Adrenal gland (tissue), 9 donors: ENCODE measurements at regions not wholly inside any gene's neighbourhood (a gene's known extent, or its start where the extent isn't known, plus 50 kb on each side); places are given as distances from the start of the nearest gene placed in this dataset.

Experiments used
- DNase-seq, 7 donors: peaks; one replicate each; pipeline ENCODE4 v3.0.0-alpha.2; 2019 to 2020
- H3K27ac ChIP-seq, 5 donors: fragments of 200-600 bp; sonication (generic) in 4 of 5; 1 replicate in 3 of 5; 2 replicates in 2 of 5; pipeline versions ENCODE4 v1.5.1 to v1.8.0; 2016 to 2020; ENCODE audit warnings: mild to moderate bottlenecking in 1 of 5
- H3K27me3 ChIP-seq: fragments of 200-600 bp; 2 replicates; pipeline ENCODE4 v1.8.0; 2021
- H3K36me3 ChIP-seq, 2 donors: fragments of 200-600 bp; replicated peaks in 1 of 2; 1 replicate in 1 of 2; 2 replicates in 1 of 2; pipeline versions ENCODE4 v1.5.1 to v1.8.0; 2018 to 2022
- H3K4me1 ChIP-seq, 2 donors: fragments of 200-600 bp; replicated peaks in 1 of 2; 1 replicate in 1 of 2; 2 replicates in 1 of 2; pipeline versions ENCODE4 v1.5.1 to v1.8.0; 2018 to 2021
- H3K4me3 ChIP-seq, 4 donors: fragments of 200-600 bp; sonication (generic) in 3 of 4; one replicate each; pipeline ENCODE4 v1.5.1; 2016 to 2018
- H3K9me3 ChIP-seq, 3 donors: fragments of 200-600 bp; sonication (generic) in 1 of 3; replicated peaks in 1 of 3; 1 replicate in 2 of 3; 2 replicates in 1 of 3; pipeline versions ENCODE4 v1.5.1 to v1.8.0; 2016 to 2021
- POLR2A ChIP-seq, 2 donors: fragments of 450-650 bp; IDR thresholded peaks; one replicate each; pipeline ENCODE4 v1.6.1; 2017; ENCODE audit warnings: antibody characterized with exemption in 2 of 2, mild to moderate bottlenecking in 2 of 2, moderate library complexity in 1 of 2
- WGBS, 4 donors: extraction: QIAGEN DNeasy Blood & Tissue Kit in 2 of 4; methylation state at CpG; one replicate each; pipeline versions ENCODE4 v1.1.5 to v1.1.7; 2013 to 2017; 5-methylcytosine and 5-hydroxymethylcytosine counted together
- intact Hi-C, 2 donors: fragments of 100-400 bp; cut with DNase I; formaldehyde crosslinking; loops; one replicate each; pipeline versions ENCODE4 v1.14.1 to v1.15.0; 2022 to 2023
- TF ChIP-seq, protein P1 (sequence below), 6 experiments: fragments of 450-650 bp in 4 of 6; fragments of 200-600 bp in 2 of 6; sonication (generic) in 1 of 6; IDR thresholded peaks; 1 replicate in 5 of 6; 2 replicates in 1 of 6; pipeline versions ENCODE4 v1.5.1 to v1.8.0; 2016 to 2021; ENCODE audit warnings: antibody characterized with exemption in 6 of 6, mild to moderate bottlenecking in 2 of 6, moderate library complexity in 1 of 6
- donor health status: healthy with polysubstance abuse.
- donor health status: Bipolar disorder and iron deficiency.
- donor health status: DM: yes; HTN: yes; CAD: no.
- donor health status: DM: no; HTN: no; CAD: no.
- donor health status: DM: no; HTN: no; CAD: no.

DNA sequence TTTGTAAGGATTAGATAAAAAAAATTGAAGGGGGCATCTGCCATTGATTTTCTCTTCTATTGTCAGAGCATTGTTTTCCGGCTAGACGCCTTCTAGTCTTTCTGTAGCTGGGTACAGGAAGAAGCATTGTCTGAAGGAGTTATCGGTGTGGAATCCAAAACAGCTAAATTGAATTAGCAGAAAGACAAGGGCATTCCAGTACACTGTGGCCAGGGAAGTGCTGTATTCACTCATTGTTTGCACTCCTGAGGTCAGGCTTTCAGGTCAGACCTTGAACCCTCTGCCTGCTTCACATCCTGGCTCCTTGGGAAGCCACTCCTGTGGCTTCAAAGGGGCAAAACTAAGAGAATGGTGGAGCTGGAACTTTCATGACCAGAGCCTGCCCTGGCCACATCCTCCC lies 81.1 kb upstream of the SNAP25 start:
- H3K4me3 ChIP-seq: no peak overlapping the region
- 65 to 91% (median 80%) methylated on average over 3 of the region's 3 CpGs for WGBS, 4 donors
- peak in 1 of 7 donors; percentile 55 for DNase-seq
- no peak overlapping the region for H3K27ac ChIP-seq
- no peaks in the 10 kb centered on the region for H3K4me1 ChIP-seq
- intact Hi-C loops: no loop called here
- TF ChIP-seq POLR2A (IDR thresholded peaks at IDR 0.05): no peak
- TF ChIP-seq, protein P1, sequence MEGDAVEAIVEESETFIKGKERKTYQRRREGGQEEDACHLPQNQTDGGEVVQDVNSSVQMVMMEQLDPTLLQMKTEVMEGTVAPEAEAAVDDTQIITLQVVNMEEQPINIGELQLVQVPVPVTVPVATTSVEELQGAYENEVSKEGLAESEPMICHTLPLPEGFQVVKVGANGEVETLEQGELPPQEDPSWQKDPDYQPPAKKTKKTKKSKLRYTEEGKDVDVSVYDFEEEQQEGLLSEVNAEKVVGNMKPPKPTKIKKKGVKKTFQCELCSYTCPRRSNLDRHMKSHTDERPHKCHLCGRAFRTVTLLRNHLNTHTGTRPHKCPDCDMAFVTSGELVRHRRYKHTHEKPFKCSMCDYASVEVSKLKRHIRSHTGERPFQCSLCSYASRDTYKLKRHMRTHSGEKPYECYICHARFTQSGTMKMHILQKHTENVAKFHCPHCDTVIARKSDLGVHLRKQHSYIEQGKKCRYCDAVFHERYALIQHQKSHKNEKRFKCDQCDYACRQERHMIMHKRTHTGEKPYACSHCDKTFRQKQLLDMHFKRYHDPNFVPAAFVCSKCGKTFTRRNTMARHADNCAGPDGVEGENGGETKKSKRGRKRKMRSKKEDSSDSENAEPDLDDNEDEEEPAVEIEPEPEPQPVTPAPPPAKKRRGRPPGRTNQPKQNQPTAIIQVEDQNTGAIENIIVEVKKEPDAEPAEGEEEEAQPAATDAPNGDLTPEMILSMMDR (IDR thresholded peaks at IDR 0.05): no peak
- no peaks in the 10 kb centered on the region for H3K36me3 ChIP-seq
- no peaks in the 10 kb centered on the region for H3K9me3 ChIP-seq
- H3K27me3 ChIP-seq: no peaks in the 10 kb centered on the region

DNA sequence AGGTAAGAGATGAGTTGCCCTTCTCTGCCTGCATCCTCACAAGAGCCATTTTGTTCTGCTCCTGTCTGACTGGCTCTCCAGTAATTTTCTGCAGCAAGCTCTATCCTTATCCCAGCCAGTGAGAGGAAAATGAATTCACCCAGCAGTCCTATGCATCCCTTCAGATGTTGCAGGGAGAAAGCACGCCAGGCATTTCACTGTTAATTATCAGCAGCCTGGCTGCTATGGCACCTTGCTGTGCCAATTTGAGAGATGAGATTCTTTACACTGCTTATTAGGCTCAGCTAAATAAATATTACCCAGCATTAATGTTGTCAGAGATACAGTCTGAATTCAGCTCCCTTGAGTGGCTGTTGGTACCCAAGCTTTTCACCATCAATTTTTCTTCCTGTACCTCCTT lies 61.1 kb upstream of the SNAP25 start:
- Histone ChIP-seq H3K4me3 (no peak overlapping the region), H3K36me3 (no peaks in the 10 kb centered on the region), H3K4me1 (no peaks in the 10 kb centered on the region), H3K27me3 (no peaks in the 10 kb centered on the region), H3K27ac (no peak overlapping the region), H3K9me3 (no peaks in the 10 kb centered on the region)
- WGBS, 4 donors: 73 to 83% (median 78%) methylated on average over 1 of the region's 1 CpG
- TF ChIP-seq POLR2A (IDR thresholded peaks at IDR 0.05): no peak
- TF ChIP-seq, protein P1 (IDR thresholded peaks at IDR 0.05): no peak
- intact Hi-C loops: no loop called here
- no peak for DNase-seq

DNA sequence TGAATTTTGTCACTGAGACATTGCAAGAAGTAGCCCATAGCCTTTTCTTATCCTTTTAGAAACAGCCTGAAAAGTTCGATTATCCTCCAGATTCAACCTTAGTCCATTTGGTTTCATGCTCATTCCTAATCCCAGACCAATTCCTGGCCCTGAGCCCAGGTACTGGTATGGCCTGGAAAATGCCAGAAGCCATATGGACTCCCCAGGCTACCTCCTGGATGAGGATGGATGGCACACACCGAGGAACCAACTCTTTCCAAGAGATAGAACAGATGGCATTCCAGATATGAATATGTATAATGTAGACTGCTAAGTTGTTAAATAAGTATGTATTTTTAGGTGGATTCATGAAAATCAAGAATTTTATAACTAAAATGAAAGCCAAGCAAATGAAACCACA lies 51.6 kb upstream of the SNAP25 start:
- Histone ChIP-seq H3K4me3 (no peak overlapping the region), H3K9me3 (no peaks in the 10 kb centered on the region), H3K27me3 (no peaks in the 10 kb centered on the region), H3K36me3 (no peaks in the 10 kb centered on the region), H3K4me1 (peaks cover 3 to 6% of the 10 kb centered on the region in 2 donors), H3K27ac (no peak overlapping the region)
- no peak for TF ChIP-seq POLR2A (IDR thresholded peaks at IDR 0.05)
- TF ChIP-seq, protein P1 (IDR thresholded peaks at IDR 0.05): no peak
- WGBS, 4 donors: 80 to 88% (median 84%) methylated on average over 2 of the region's 2 CpGs
- no peak for DNase-seq
- intact Hi-C loops: no loop called here

DNA sequence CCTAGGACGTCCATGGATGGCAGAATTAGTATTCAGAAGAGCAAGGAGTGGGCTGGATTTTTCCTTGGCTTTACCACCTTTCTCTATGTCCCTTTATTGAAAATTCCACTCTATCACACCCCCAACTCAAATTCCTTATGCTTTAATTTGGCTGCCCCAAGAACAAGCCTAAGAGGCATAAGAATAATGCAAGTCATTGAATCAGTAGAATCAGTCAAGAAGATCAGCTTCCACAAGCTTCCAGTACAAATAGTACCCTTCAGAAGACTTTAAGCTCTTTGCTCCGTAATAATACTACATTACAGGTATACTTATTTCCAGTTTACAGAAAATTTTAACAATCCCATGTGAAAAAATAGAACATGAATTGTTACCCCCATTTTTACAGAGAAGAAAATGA lies 51.0 kb upstream of the SNAP25 start:
- WGBS, 4 donors: 78 to 85% (median 81%) methylated on average over 2 of the region's 2 CpGs
- intact Hi-C loops: no loop called here

More for the DNA sequence above, 51.0 kb upstream of the SNAP25 start:
- peaks cover 7 to 11% of the 10 kb centered on the region in 2 donors for H3K4me1 ChIP-seq
- no peak overlapping the region for H3K4me3 ChIP-seq
- no peaks in the 10 kb centered on the region for H3K27me3 ChIP-seq
- H3K27ac ChIP-seq: no peak overlapping the region
- DNase-seq: no peak
- TF ChIP-seq POLR2A (IDR thresholded peaks at IDR 0.05): no peak
- TF ChIP-seq, protein P1 (IDR thresholded peaks at IDR 0.05): no peak
- H3K9me3 ChIP-seq: no peaks in the 10 kb centered on the region
- no peaks in the 10 kb centered on the region for H3K36me3 ChIP-seq
